ENCODE measurements at regions not wholly inside any gene's neighbourhood (a gene's known extent, or its start where the extent isn't known, plus 50 kb on each side); places are given as distances from the start of the nearest gene placed in this dataset.

- TF ChIP-seq CTCF (IDR thresholded peaks at IDR 0.05; ENCODE audit: insufficient read depth, low read length): no peak
- TF ChIP-seq POLR2AphosphoS5 (IDR thresholded peaks at IDR 0.05; ENCODE audit: low read depth): no peak
- TF ChIP-seq, protein P1, sequence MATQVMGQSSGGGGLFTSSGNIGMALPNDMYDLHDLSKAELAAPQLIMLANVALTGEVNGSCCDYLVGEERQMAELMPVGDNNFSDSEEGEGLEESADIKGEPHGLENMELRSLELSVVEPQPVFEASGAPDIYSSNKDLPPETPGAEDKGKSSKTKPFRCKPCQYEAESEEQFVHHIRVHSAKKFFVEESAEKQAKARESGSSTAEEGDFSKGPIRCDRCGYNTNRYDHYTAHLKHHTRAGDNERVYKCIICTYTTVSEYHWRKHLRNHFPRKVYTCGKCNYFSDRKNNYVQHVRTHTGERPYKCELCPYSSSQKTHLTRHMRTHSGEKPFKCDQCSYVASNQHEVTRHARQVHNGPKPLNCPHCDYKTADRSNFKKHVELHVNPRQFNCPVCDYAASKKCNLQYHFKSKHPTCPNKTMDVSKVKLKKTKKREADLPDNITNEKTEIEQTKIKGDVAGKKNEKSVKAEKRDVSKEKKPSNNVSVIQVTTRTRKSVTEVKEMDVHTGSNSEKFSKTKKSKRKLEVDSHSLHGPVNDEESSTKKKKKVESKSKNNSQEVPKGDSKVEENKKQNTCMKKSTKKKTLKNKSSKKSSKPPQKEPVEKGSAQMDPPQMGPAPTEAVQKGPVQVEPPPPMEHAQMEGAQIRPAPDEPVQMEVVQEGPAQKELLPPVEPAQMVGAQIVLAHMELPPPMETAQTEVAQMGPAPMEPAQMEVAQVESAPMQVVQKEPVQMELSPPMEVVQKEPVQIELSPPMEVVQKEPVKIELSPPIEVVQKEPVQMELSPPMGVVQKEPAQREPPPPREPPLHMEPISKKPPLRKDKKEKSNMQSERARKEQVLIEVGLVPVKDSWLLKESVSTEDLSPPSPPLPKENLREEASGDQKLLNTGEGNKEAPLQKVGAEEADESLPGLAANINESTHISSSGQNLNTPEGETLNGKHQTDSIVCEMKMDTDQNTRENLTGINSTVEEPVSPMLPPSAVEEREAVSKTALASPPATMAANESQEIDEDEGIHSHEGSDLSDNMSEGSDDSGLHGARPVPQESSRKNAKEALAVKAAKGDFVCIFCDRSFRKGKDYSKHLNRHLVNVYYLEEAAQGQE (IDR thresholded peaks at IDR 0.05; ENCODE audit: insufficient replicate concordance, low read depth): no peak
- no peak for TF ChIP-seq GABPA (IDR thresholded peaks at IDR 0.05; ENCODE audit: low read depth)
- no peak for TF ChIP-seq SPI1 (IDR thresholded peaks at IDR 0.05; ENCODE audit: borderline replicate concordance, low read depth)
Observed at GRCh38 chr14:22464422-22465142, 124.4 kb downstream of the DAD1 start.
